ENCODE measurements at regions not wholly inside any gene's neighbourhood (a gene's known extent, or its start where the extent isn't known, plus 50 kb on each side); places are given as distances from the start of the nearest gene placed in this dataset.

GRCh38 chr7:387132-388022 is 97.4 kb downstream of the FOXL3 start:
- no peak for TF ChIP-seq POLR2AphosphoS5 (IDR thresholded peaks at IDR 0.05)
- no peak for TF ChIP-seq CTCF (IDR thresholded peaks at IDR 0.05)

Data from breast epithelium (tissue), 3 donors.